ENCODE measurements at regions not wholly inside any gene's neighbourhood (a gene's known extent, or its start where the extent isn't known, plus 50 kb on each side); places are given as distances from the start of the nearest gene placed in this dataset.
"Not testable (repeated sequence)": the region's sequence is repeated elsewhere in the genome, so short reads cannot be mapped to it uniquely, and the experiment has no call there.

- no peak for ATAC-seq
Measured at GRCh38 chr1:224791362-224791941, 138.0 kb upstream of the DNAH14 start.

GRCh38 chr1:224795591-224795990 is 133.9 kb upstream of the DNAH14 start:
- ATAC-seq, result no peak

- ATAC-seq, result no peak
Measured at GRCh38 chr1:224799083-224799482, 130.4 kb upstream of the DNAH14 start.

- no peak for ATAC-seq
Measured at GRCh38 chr1:224800486-224801119, 128.9 kb upstream of the DNAH14 start.

GRCh38 chr1:224801844-224802490 is 127.5 kb upstream of the DNAH14 start:
- no peak for ATAC-seq

- ATAC-seq, result no peak
Measured at GRCh38 chr1:224802617-224803016, 126.9 kb upstream of the DNAH14 start.

- ATAC-seq, result no peak
Measured at GRCh38 chr1:224804220-224804619, 125.3 kb upstream of the DNAH14 start.

- ATAC-seq, result no peak
Measured at GRCh38 chr1:224805889-224806288, 123.6 kb upstream of the DNAH14 start.

GRCh38 chr1:224809137-224809536 is 120.3 kb upstream of the DNAH14 start:
- ATAC-seq, result no peak

- no peak for ATAC-seq
Measured at GRCh38 chr1:224809613-224810012, 119.9 kb upstream of the DNAH14 start.

- ATAC-seq, result no peak
Measured at GRCh38 chr1:224811564-224811963, 117.9 kb upstream of the DNAH14 start.

GRCh38 chr1:224815647-224816046 is 113.8 kb upstream of the DNAH14 start:
- no peak for ATAC-seq

GRCh38 chr1:224816062-224816461 is 113.4 kb upstream of the DNAH14 start:
- ATAC-seq, result no peak

GRCh38 chr1:224817382-224817781 is 112.1 kb upstream of the DNAH14 start:
- no peak for ATAC-seq

GRCh38 chr1:224819861-224820260 is 109.6 kb upstream of the DNAH14 start:
- no peak for ATAC-seq

GRCh38 chr1:224820341-224820740 is 109.1 kb upstream of the DNAH14 start:
- no peak for ATAC-seq

GRCh38 chr1:224821751-224822150 is 107.7 kb upstream of the DNAH14 start:
- not testable (repeated sequence) for ATAC-seq

- no peak for ATAC-seq
Measured at GRCh38 chr1:224825525-224826000, 103.9 kb upstream of the DNAH14 start.

- ATAC-seq, result no peak
Measured at GRCh38 chr1:224828691-224829090, 100.8 kb upstream of the DNAH14 start.

- no peak for ATAC-seq
Measured at GRCh38 chr1:224831501-224831900, 98.0 kb upstream of the DNAH14 start.

- ATAC-seq, result not testable (repeated sequence)
Measured at GRCh38 chr1:224839648-224840300, 89.7 kb upstream of the DNAH14 start.

- ATAC-seq, result not testable (repeated sequence)
Measured at GRCh38 chr1:224841803-224842202, 87.7 kb upstream of the DNAH14 start.

GRCh38 chr1:224846119-224846907 is 83.2 kb upstream of the DNAH14 start:
- ATAC-seq, result no peak
